ENCODE measurements at regions not wholly inside any gene's neighbourhood (a gene's known extent, or its start where the extent isn't known, plus 50 kb on each side); places are given as distances from the start of the nearest gene placed in this dataset.

- Histone ChIP-seq H4K12ac (ENCODE audit: low read depth, low read length) (no peak overlapping the region), H3K9me3 (ENCODE audit: insufficient read depth, low read depth, low read length) (peaks cover 3% of the 10 kb centered on the region), H3K4me3 (ENCODE audit: low read depth, low read length) (no peak overlapping the region), H3K23ac (ENCODE audit: low read length) (no peak overlapping the region), H2AK5ac (ENCODE audit: low read length) (no peak overlapping the region), H3K14ac (ENCODE audit: low read length) (no peak overlapping the region), H3K4me2 (ENCODE audit: low read length) (no peak overlapping the region), H3K4ac (ENCODE audit: low read depth, low read length) (no peak overlapping the region), H2BK5ac (ENCODE audit: low read depth, low read length, poor library complexity) (no peak overlapping the region), H3K27me3 (ENCODE audit: insufficient read depth, low read length) (no peaks in the 10 kb centered on the region), H2BK120ac (ENCODE audit: insufficient read depth, low read length, poor library complexity) (no peak overlapping the region), H2BK12ac (ENCODE audit: low read length) (no peak overlapping the region), H3K9ac (ENCODE audit: low read length) (no peak overlapping the region), H3K36me3 (ENCODE audit: control insufficient read depth in 1 of 2, insufficient read depth in 2 of 2, low read length in 2 of 2) (peaks cover 6 to 11% of the 10 kb centered on the region in 2 experiments), H3K79me2 (ENCODE audit: control insufficient read depth, insufficient read depth, low read length, poor library complexity) (peaks cover 1% of the 10 kb centered on the region), H4K8ac (ENCODE audit: low read depth, low read length) (no peak overlapping the region), H3K27ac (ENCODE audit: low read depth, low read length) (no peak overlapping the region), H3K79me1 (ENCODE audit: low read length) (peaks cover 4% of the 10 kb centered on the region), H3K18ac (ENCODE audit: low read length) (no peak overlapping the region), H3K4me1 (ENCODE audit: control insufficient read depth in 1 of 2, insufficient read depth in 2 of 2, low read length in 2 of 2) (peaks cover 4 to 6% of the 10 kb centered on the region in 2 experiments), H2AFZ (ENCODE audit: insufficient read depth, low read length, poor library complexity) (no peak overlapping the region), H4K91ac (ENCODE audit: low read depth, low read length) (no peak overlapping the region)
- DNase-seq: no peak
- WGBS (ENCODE audit: extremely low coverage, insufficient coverage, insufficient read length): no CpG with 5 or more reads among the region's 15 CpGs
Measured at GRCh38 chr14:71684323-71684722, 247.9 kb upstream of the RGS6 start.

- Histone ChIP-seq H2BK5ac (ENCODE audit: low read depth, low read length, poor library complexity) (peak overlapping the region; percentile 11), H3K23ac (ENCODE audit: low read length) (no peak overlapping the region), H3K4ac (ENCODE audit: low read depth, low read length) (no peak overlapping the region), H2AFZ (ENCODE audit: insufficient read depth, low read length, poor library complexity) (no peak overlapping the region), H2BK120ac (ENCODE audit: insufficient read depth, low read length, poor library complexity) (no peak overlapping the region), H3K79me1 (ENCODE audit: low read length) (peaks cover 5% of the 10 kb centered on the region), H3K36me3 (ENCODE audit: control insufficient read depth in 1 of 2, insufficient read depth in 2 of 2, low read length in 2 of 2) (peaks cover 6 to 11% of the 10 kb centered on the region in 2 experiments), H2AK5ac (ENCODE audit: low read length) (no peak overlapping the region), H3K18ac (ENCODE audit: low read length) (no peak overlapping the region), H3K9ac (ENCODE audit: low read length) (no peak overlapping the region), H3K4me3 (ENCODE audit: low read depth, low read length) (no peak overlapping the region), H3K4me2 (ENCODE audit: low read length) (no peak overlapping the region), H3K14ac (ENCODE audit: low read length) (no peak overlapping the region), H3K4me1 (ENCODE audit: control insufficient read depth in 1 of 2, insufficient read depth in 2 of 2, low read length in 2 of 2) (peaks cover 4 to 6% of the 10 kb centered on the region in 2 experiments), H3K79me2 (ENCODE audit: control insufficient read depth, insufficient read depth, low read length, poor library complexity) (no peaks in the 10 kb centered on the region), H4K91ac (ENCODE audit: low read depth, low read length) (peak overlapping the region; percentile 30), H4K12ac (ENCODE audit: low read depth, low read length) (no peak overlapping the region), H3K9me3 (ENCODE audit: insufficient read depth, low read depth, low read length) (peaks cover 2% of the 10 kb centered on the region), H3K27ac (ENCODE audit: low read depth, low read length) (peak overlapping the region; percentile 37), H2BK12ac (ENCODE audit: low read length) (peak overlapping the region; percentile 58), H4K8ac (ENCODE audit: low read depth, low read length) (no peak overlapping the region), H3K27me3 (ENCODE audit: insufficient read depth, low read length) (no peaks in the 10 kb centered on the region)
- WGBS (ENCODE audit: extremely low coverage, insufficient coverage, insufficient read length): no CpG with 5 or more reads among the region's 5 CpGs
- DNase-seq: no peak
Measured at GRCh38 chr14:71686677-71687076, 245.6 kb upstream of the RGS6 start.

- Histone ChIP-seq H2BK12ac (ENCODE audit: low read length) (no peak overlapping the region), H3K4me2 (ENCODE audit: low read length) (no peak overlapping the region), H3K18ac (ENCODE audit: low read length) (no peak overlapping the region), H3K9ac (ENCODE audit: low read length) (no peak overlapping the region), H3K4me3 (ENCODE audit: low read depth, low read length) (no peak overlapping the region), H3K27me3 (ENCODE audit: insufficient read depth, low read length) (no peaks in the 10 kb centered on the region), H4K12ac (ENCODE audit: low read depth, low read length) (no peak overlapping the region), H3K27ac (ENCODE audit: low read depth, low read length) (peak overlapping the region; percentile 57), H3K79me1 (ENCODE audit: low read length) (peaks cover 5% of the 10 kb centered on the region), H2AK5ac (ENCODE audit: low read length) (no peak overlapping the region), H3K79me2 (ENCODE audit: control insufficient read depth, insufficient read depth, low read length, poor library complexity) (no peaks in the 10 kb centered on the region), H3K23ac (ENCODE audit: low read length) (no peak overlapping the region), H2AFZ (ENCODE audit: insufficient read depth, low read length, poor library complexity) (no peak overlapping the region), H3K4me1 (ENCODE audit: control insufficient read depth in 1 of 2, insufficient read depth in 2 of 2, low read length in 2 of 2) (peaks cover 4 to 6% of the 10 kb centered on the region in 2 experiments), H2BK120ac (ENCODE audit: insufficient read depth, low read length, poor library complexity) (peak overlapping the region; percentile 33), H2BK5ac (ENCODE audit: low read depth, low read length, poor library complexity) (no peak overlapping the region), H4K91ac (ENCODE audit: low read depth, low read length) (no peak overlapping the region), H3K14ac (ENCODE audit: low read length) (no peak overlapping the region), H4K8ac (ENCODE audit: low read depth, low read length) (no peak overlapping the region), H3K36me3 (ENCODE audit: control insufficient read depth in 1 of 2, insufficient read depth in 2 of 2, low read length in 2 of 2) (peaks cover 6 to 11% of the 10 kb centered on the region in 2 experiments), H3K4ac (ENCODE audit: low read depth, low read length) (no peak overlapping the region), H3K9me3 (ENCODE audit: insufficient read depth, low read depth, low read length) (peaks cover 2% of the 10 kb centered on the region)
- no peak for DNase-seq
- no CpG with 5 or more reads among the region's 2 CpGs for WGBS (ENCODE audit: extremely low coverage, insufficient coverage, insufficient read length)
Measured at GRCh38 chr14:71687166-71687831, 244.9 kb upstream of the RGS6 start.

- H2BK120ac ChIP-seq (ENCODE audit: insufficient read depth, low read length, poor library complexity): no peak overlapping the region
- no peaks in the 10 kb centered on the region for H3K79me2 ChIP-seq (ENCODE audit: control insufficient read depth, insufficient read depth, low read length, poor library complexity)
- H4K91ac ChIP-seq (ENCODE audit: low read depth, low read length): no peak overlapping the region
- H3K4ac ChIP-seq (ENCODE audit: low read depth, low read length): no peak overlapping the region
- H2BK12ac ChIP-seq (ENCODE audit: low read length): no peak overlapping the region
- WGBS (ENCODE audit: extremely low coverage, insufficient coverage, insufficient read length): no CpG with 5 or more reads among the region's 4 CpGs
- H3K9me3 ChIP-seq (ENCODE audit: insufficient read depth, low read depth, low read length): peaks cover 5% of the 10 kb centered on the region
- no peak overlapping the region for H3K18ac ChIP-seq (ENCODE audit: low read length)
- H3K4me2 ChIP-seq (ENCODE audit: low read length): no peak overlapping the region
- no peak overlapping the region for H4K12ac ChIP-seq (ENCODE audit: low read depth, low read length)
- H2AK5ac ChIP-seq (ENCODE audit: low read length): no peak overlapping the region
- H4K8ac ChIP-seq (ENCODE audit: low read depth, low read length): no peak overlapping the region
- H3K4me1 ChIP-seq (ENCODE audit: control insufficient read depth in 1 of 2, insufficient read depth in 2 of 2, low read length in 2 of 2): peaks cover 8 to 11% of the 10 kb centered on the region in 2 experiments
- H3K79me1 ChIP-seq (ENCODE audit: low read length): peaks cover 8% of the 10 kb centered on the region
- peak in 1 of 2 donors; percentile 74 for DNase-seq
- no peaks in the 10 kb centered on the region for H3K27me3 ChIP-seq (ENCODE audit: insufficient read depth, low read length)
- no peak overlapping the region for H3K9ac ChIP-seq (ENCODE audit: low read length)
- no peak overlapping the region for H2AFZ ChIP-seq (ENCODE audit: insufficient read depth, low read length, poor library complexity)
- H3K27ac ChIP-seq (ENCODE audit: low read depth, low read length): no peak overlapping the region
- no peak overlapping the region for H3K23ac ChIP-seq (ENCODE audit: low read length)
- no peak overlapping the region for H3K14ac ChIP-seq (ENCODE audit: low read length)
- H3K36me3 ChIP-seq (ENCODE audit: control insufficient read depth in 1 of 2, insufficient read depth in 2 of 2, low read length in 2 of 2): peaks cover 8 to 15% of the 10 kb centered on the region in 2 experiments
- no peak overlapping the region for H2BK5ac ChIP-seq (ENCODE audit: low read depth, low read length, poor library complexity)
- no peak overlapping the region for H3K4me3 ChIP-seq (ENCODE audit: low read depth, low read length)
Measured at GRCh38 chr14:71688576-71688975, 243.7 kb upstream of the RGS6 start.
